CD4-positive, alpha-beta T cell treated with Interleukin-1 beta for 1 hour (primary cell): ENCODE measurements at regions not wholly inside any gene's neighbourhood (a gene's known extent, or its start where the extent isn't known, plus 50 kb on each side); places are given as distances from the start of the nearest gene placed in this dataset.
A peak's percentile ranks its signal among the peaks of the same experiment; 100 is the strongest.

Experiments used
- DNase-seq, 2 donors: peaks; one replicate each; pipeline ENCODE4 v3.0.0-alpha.2; 2020 to 2022

DNA sequence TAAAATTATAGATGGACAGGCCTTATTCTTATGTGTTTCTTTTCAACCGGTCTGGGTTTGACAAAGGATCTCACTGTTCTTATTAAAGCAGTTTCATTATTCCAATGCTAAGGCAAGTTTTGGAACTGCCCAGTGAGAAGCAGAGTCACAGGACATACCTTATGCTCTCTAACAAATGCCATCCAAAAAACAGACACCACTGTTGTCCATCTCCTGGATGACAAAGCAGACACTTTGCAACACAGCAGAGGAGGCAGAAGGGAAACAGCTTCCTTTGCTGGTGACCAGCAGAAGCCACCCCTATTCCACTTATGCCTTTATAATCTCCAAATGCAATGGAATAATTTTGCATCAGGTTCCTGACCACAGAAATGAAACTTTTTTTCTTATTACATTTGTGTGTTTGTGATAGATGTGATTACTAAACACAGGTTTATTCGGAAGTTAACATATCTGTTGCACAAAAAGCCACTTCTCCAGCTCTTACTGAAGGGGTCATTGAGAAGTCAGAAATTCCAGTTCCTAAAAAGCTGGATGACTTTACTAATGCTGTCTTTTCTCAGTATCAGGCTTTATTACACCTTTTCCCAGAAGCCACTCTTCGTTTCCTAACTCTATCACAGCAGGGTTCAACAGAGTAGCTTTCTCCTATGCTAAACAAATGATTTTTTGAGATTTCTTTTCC is 115.6 kb downstream of the BTG1 start:
- no peak for DNase-seq

DNA sequence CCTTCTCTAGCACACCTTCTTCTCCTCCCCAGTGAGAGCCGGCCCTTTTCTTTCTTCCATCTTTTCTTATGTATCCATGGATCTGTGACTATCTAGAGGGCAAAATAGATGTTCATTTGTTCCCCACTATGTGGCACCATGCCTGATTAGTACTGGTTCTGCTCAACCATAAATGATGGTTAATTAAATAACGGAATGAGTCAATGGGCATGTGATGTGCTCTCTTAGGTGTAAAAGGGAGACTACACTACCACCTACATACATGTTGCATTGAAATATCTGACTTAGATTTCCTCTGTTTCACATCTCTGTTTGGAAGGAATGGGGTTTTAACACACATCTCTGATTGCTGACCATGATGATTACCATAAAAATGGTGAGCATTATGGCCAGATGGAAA is 116.5 kb downstream of the BTG1 start:
- DNase-seq: no peak

- no peak for DNase-seq
Measured at GRCh38 chr12:92028441-92028709, 117.3 kb downstream of the BTG1 start.

DNA sequence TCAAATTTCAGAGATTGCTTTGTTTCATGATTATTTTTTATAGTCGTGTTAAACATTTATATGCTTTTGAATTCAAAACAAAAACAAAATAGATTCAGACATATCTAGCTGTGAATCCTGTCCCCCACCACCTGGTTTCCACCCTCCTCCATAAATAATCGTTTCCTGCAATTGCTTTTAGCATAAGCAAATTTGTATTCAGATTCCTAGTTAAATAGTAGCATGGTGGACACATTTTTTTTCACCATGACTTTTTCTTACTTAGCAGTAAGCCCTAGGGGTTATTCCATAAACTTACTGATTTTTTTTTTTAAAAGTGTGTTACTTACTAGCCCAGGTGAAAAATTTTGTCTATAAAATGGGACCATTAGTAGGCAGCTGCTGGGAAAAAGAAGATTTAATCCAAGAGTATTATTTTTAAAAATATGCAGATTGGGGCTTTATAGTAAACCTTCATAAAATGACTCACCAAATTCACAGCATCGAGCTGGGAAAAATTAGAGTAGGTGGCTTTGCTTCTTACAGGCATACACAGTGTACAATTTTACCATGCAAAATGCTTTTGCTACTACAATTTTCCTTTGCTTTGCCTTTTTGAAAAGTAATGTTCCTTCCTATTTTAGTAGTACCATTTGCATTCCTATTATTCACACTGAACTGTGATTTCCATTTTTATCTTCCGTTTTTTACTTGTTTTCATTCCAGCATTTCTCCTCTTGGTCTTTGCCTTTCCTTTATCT is 117.8 kb downstream of the BTG1 start:
- DNase-seq: no peak

DNA sequence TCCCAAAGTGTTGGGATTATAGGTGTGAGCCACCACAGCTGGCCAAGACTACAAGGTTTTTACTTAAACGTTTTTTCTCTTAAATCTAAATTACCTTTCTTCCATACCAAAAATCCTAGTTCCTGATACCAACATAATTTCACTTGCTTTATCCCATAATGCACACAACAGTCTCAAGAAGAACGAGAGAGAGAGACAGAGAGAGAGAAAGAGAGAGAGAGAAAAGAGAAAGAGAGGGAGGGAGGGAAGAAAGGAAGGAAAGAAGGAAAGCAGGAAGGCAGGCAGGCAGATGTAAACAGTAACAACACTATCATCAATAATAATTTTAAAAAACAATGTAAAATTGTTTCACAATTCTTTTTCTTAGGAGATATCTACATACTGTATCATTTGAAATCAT is 118.4 kb downstream of the BTG1 start:
- no peak for DNase-seq

DNA sequence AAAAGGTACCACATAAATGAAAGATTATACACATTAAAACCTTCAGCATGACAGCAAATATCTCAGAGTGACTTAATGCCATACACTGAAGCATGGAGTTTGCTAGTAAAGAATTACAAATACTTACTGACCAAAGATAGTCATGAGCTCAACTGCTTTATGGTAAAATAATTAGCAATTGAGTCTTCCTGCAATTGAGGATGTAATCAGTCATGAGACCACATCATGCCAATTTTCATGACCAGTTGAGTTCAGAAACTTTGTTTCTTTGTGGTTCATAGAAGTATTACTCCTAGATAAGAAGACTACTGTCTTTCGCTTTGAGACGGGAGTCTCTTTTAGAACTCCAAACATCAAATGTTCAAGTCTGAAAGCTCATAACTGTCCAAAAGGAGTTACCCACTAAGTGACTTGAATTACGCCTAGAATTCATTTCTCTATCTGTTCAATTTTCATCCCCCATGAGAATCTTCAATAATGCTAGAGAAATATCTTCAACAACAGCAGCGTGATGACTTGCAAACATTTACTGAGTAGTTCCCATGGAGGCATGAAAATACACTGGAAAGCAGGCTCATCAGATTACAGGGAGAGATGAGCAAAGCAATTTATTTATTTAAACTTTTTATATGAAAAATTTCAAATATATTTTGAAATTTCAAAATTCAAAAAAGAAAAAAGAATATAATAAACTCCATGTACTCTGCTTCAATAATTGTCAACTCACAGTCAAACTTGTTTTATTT is 120.0 kb downstream of the BTG1 start:
- no peak for DNase-seq

- DNase-seq: no peak
Measured at GRCh38 chr12:92022093-92022492, 123.6 kb downstream of the BTG1 start.

DNA sequence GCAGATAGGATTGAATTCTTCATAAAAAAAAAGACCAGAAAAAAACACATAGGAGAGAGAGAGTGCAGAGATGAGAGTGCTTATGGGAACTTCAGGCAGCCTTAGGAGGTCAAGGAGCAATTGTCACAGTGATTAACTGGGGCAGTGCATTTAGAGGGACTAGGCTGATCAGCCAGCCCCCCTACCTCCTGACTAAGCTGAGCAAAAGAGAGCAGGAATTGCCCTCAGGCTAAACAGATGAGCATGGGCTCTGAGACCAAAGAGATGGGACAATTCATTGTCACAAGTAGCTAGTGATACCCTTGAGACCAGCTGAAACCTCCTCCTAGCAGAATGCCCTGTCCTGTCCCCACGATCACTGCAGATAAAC is 124.0 kb downstream of the BTG1 start:
- no peak for DNase-seq

- DNase-seq: no peak
Measured at GRCh38 chr12:92020983-92021665, 124.5 kb downstream of the BTG1 start.

DNA sequence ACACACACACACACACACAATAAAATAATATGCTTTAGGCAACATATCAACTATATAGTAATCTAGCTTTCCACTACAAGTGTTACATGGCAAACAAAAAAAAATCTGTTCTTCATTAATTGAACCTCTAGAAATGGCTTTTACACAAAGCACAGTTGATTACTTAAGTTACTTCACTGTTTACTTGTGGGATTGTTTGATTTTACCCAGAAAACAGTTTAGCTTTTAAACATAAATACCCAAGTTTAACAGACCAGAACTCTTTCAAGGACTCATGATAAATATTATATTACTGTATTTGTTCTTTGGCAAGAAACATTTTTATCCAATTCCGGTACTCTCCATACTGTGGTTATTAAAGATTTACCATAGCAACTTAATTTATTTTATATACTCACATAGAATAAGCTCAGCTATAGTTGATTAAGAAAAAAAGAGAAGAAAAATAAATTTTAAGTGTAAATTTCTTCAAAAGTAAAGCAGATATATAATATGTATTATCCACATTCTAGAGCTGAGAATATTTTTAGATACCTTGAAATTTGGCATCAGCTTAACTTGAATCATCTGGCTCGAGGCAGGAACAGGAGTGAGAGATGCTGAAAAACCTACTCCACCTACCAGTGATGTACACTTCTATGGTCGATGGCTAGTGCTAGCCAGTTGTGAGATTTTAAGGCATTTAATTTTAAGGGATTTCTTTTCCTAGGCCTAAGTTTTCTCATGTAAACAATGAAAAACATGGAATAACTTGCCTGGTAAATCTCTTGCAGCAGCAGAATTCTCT is 126.0 kb downstream of the BTG1 start:
- DNase-seq: no peak

DNA sequence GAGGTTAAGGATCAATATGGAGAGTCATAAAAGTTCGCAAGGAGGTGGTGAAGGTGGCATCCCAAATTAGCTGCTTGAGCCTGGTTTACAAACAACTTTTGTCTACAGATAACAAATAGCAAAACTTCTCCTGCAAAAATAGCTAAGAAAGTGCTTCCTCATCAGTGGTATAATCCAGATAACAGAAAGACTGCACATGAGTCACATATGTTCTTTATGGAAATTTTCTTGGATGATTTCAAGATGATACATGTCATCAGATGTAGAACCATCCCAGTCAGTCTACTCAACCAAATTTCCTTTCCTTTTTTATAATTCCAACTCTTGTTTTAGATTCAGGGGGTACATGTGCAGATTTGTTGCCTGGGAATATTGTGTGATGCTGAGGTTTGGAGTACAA is 133.0 kb downstream of the BTG1 start:
- DNase-seq: no peak

GRCh38 chr12:92010853-92011701 is 134.6 kb downstream of the BTG1 start:
- no peak for DNase-seq

- DNase-seq: no peak
Measured at GRCh38 chr12:92010368-92010767, 135.3 kb downstream of the BTG1 start.

DNA sequence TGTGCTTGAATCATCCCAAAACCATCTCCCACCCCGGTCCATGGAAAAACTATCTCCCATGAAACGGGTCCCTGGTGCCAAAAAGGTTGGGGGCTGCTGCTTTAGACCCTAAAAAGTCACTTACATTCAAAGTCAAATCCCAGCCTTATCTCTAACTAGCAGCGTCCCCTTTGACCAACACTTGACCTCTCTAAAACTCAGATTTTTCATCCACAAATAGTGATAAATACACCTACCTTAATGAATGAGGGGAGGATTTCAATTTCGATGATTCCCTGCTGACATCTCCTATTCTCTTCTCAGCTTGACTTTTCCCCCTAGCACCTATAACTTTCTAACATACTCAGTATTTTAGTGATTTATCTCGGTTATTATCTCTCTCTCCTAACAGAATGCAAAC is 137.3 kb downstream of the BTG1 start:
- DNase-seq: no peak

DNA sequence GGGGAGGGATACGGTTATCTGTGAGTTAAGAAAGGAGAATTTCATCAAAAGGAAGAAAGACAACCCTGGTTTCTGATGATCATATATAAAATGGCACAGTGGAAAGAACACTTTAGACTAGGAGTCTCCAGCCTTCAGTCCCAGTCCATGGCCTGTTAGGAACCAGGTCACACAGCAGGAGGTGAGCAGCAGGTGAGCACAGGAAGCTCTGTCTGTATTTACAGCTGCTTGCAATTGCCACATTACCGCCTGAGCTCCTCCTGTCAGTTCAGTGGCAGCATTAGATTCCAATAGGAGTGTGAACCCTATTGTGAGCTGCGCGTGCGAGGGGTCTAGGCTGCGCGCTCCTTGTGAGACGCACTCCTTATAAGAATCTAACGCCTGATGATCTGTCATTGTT is 137.9 kb downstream of the BTG1 start:
- DNase-seq: peak in 1 of 2 donors; percentile 1

DNA sequence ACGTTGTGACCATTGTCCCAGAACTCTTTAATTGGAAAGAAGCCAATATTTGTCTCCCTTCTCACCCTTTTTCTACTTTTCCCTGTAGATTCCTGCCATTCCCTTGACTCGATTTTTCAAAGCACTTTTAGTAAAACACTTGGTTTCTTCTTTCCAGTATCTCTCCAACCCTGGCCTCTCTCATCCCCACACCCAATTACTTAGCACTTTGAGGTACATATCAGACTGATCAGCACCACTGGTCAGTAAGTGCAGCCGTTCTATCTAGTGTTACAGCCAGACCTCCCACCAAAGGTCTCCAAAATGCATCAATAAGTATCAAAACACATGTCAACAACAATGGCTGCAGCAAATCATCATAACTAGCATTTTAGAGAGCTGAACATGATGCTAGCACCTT is 141.9 kb downstream of the BTG1 start:
- no peak for DNase-seq

- no peak for DNase-seq
Measured at GRCh38 chr12:92002673-92003382, 142.8 kb downstream of the BTG1 start.

DNA sequence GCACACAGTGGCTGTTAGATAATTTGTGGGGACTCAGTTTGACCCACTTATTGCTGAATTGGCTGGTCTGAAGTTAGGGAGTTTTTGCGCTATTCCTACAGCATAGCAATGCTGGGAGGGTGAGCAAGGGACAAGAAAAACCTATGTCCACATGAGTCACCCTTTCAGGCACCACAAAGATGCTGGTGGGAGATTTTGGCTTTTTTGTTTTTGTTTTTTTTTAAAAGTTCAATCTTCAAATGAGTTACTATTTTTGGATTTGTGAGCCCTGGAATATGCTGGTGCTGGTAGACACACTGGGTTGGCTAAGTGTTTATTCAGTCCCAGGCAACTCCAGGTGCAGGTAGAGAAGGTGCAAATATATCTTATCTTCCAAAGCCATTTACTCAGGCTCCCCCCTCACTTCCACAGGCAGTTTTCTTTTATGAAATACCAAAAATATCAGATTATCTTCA is 143.4 kb downstream of the BTG1 start:
- no peak for DNase-seq

DNA sequence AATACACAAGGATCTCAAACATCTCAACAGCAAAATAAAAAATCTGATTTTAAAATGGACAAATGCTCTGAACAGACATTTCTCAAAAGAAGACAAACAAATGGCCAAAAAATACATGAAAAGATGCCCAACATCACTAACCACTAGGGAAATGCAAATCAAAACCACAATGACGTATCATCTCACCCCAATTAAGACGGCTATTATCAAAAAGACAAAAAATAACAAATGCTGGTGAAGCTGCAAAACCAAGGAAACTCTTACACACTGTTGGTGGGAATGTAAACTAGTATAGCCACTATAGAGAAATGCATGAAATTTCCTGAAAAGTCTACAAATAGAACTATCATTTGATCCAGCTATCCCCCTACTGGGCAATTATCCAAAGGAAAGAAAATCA is 145.0 kb downstream of the BTG1 start:
- peak in 1 of 2 donors; percentile 21 for DNase-seq

GRCh38 chr12:91999823-92000222 is 145.8 kb downstream of the BTG1 start:
- DNase-seq: no peak

GRCh38 chr12:91998316-91998715 is 147.3 kb downstream of the BTG1 start:
- no peak for DNase-seq
